GM18861 (cell line): ENCODE measurements at regions not wholly inside any gene's neighbourhood (a gene's known extent, or its start where the extent isn't known, plus 50 kb on each side); places are given as distances from the start of the nearest gene placed in this dataset.
"Not testable (repeated sequence)": the region's sequence is repeated elsewhere in the genome, so short reads cannot be mapped to it uniquely, and the experiment has no call there.

Source experiments
- ATAC-seq: cut with Tn5 transposase; IDR thresholded peaks from one replicate; pipeline ENCODE4 v1.9.1; 2021; ENCODE audit not compliant: unreplicated experiment

- no peak for ATAC-seq
Observed at GRCh38 chr10:78654047-78654590, 414.6 kb upstream of the ZMIZ1 start.

GRCh38 chr10:78655979-78656378 lies 412.8 kb upstream of the ZMIZ1 start:
- no peak for ATAC-seq

GRCh38 chr10:78656417-78657162 lies 412.2 kb upstream of the ZMIZ1 start:
- no peak for ATAC-seq

- no peak for ATAC-seq
Observed at GRCh38 chr10:78657163-78657861, 411.5 kb upstream of the ZMIZ1 start.

- no peak for ATAC-seq
Observed at GRCh38 chr10:78657862-78658165, 411.0 kb upstream of the ZMIZ1 start.

GRCh38 chr10:78658645-78659597 lies 409.8 kb upstream of the ZMIZ1 start:
- ATAC-seq: no peak

- no peak for ATAC-seq
Observed at GRCh38 chr10:78659598-78659967, 409.2 kb upstream of the ZMIZ1 start.

GRCh38 chr10:78660446-78661106 lies 408.2 kb upstream of the ZMIZ1 start:
- no peak for ATAC-seq

- ATAC-seq: no peak
Observed at GRCh38 chr10:78663721-78664120, 405.0 kb upstream of the ZMIZ1 start.

GRCh38 chr10:78664929-78665553 lies 403.7 kb upstream of the ZMIZ1 start:
- no peak for ATAC-seq

- no peak for ATAC-seq
Observed at GRCh38 chr10:78672918-78673317, 395.8 kb upstream of the ZMIZ1 start.

- ATAC-seq: not testable (repeated sequence)
Observed at GRCh38 chr10:78681141-78681540, 387.6 kb upstream of the ZMIZ1 start.

GRCh38 chr10:78681986-78682385 lies 386.8 kb upstream of the ZMIZ1 start:
- ATAC-seq: not testable (repeated sequence)

GRCh38 chr10:78684947-78685346 lies 383.8 kb upstream of the ZMIZ1 start:
- ATAC-seq: no peak

- ATAC-seq: no peak
Observed at GRCh38 chr10:78685466-78686103, 383.2 kb upstream of the ZMIZ1 start.

- no peak for ATAC-seq
Observed at GRCh38 chr10:78686444-78687060, 382.2 kb upstream of the ZMIZ1 start.

- no peak for ATAC-seq
Observed at GRCh38 chr10:78687626-78688025, 381.1 kb upstream of the ZMIZ1 start.

- no peak for ATAC-seq
Observed at GRCh38 chr10:78688230-78688900, 380.4 kb upstream of the ZMIZ1 start.
